GM21367 (cell line): ENCODE measurements at regions not wholly inside any gene's neighbourhood (a gene's known extent, or its start where the extent isn't known, plus 50 kb on each side); places are given as distances from the start of the nearest gene placed in this dataset.

ENCODE experiments used
- ATAC-seq: cut with Tn5 transposase; IDR thresholded peaks from one replicate; pipeline ENCODE4 v1.9.1; 2021; ENCODE audit not compliant: unreplicated experiment

DNA sequence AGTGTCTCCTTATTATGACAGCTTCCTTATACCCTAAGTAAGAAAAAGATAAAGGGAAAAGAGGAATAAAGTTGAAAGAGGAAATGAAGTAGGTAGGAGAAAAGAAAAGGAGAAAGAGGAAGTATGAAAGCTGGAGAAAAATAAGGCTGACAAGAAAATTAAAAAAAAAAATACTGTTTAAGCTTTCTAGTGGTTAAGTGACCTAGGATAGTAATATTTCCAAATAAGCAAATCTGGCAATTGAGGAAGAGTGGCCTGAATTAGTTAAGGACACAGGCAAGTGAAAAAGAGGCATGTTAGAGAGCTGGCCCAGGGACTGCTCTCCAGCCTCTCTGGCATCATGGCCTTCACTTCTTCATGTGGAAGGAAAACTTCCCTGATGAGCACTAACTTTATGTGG is 76.5 kb upstream of the ADGRF1 start:
- ATAC-seq: no peak

DNA sequence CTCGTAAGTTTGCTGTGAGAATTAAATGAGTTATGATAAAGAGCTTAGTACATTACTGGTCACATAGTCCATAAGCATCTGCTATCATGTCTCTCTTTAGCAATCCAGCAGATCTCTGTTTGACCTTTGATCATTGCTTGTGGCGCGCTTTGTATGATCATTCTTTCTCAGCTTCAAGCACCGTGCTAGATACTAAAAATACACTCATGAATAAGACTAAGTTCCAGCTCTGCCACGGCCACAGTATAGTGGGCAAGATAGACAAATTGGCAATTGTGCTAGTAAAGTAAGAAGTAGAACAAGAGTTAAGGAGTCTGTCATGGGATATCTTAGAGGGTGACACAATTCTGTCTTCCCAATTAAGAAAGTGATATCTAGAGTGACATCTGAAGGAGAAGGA is 75.2 kb upstream of the ADGRF1 start:
- no peak for ATAC-seq

GRCh38 chr6:47116606-47117005 is 74.5 kb upstream of the ADGRF1 start:
- ATAC-seq: no peak

DNA sequence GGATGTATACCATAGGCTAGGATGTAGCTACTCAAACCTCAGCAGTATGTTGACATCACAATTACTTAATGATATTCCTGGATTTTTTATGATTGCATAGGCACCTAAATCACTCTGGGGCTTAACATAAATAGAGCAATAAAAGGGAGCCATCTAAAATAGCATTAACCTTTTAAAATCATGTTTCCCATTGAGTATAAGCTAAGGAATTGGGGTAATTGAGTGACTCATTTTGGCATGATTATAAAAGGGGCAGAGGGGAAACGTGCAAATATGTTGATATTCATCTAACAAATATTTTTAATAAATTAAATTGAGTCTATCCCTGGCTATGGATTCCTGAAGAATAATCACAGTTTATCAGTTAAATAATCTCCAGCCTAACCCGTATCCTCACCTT is 74.0 kb upstream of the ADGRF1 start:
- ATAC-seq: no peak

GRCh38 chr6:47114460-47114859 is 72.3 kb upstream of the ADGRF1 start:
- no peak for ATAC-seq

GRCh38 chr6:47112317-47112716 is 70.2 kb upstream of the ADGRF1 start:
- ATAC-seq: no peak

DNA sequence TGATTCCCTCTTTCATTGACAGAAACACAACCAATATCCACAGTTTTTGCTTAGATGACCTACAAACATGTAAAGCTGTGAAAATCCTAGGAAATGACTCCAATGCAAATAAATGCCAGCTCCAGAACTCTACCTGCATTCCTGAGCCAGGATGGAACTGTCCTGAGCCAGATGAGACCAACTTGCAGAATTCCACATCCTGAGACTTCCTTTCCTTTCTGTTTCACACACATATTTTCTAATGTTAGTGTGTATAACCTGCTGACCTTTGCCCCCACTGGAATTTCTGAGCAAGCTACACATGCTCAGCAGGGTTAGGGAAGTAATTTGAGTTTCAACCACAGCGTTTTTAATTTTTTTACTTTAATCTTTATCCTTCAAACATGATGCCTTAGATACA is 69.6 kb upstream of the ADGRF1 start:
- ATAC-seq: no peak

- no peak for ATAC-seq
Observed at GRCh38 chr6:47109281-47109680, 67.1 kb upstream of the ADGRF1 start.

- no peak for ATAC-seq
Observed at GRCh38 chr6:47106721-47107197, 64.6 kb upstream of the ADGRF1 start.

- ATAC-seq: no peak
Observed at GRCh38 chr6:47106216-47106615, 64.1 kb upstream of the ADGRF1 start.

DNA sequence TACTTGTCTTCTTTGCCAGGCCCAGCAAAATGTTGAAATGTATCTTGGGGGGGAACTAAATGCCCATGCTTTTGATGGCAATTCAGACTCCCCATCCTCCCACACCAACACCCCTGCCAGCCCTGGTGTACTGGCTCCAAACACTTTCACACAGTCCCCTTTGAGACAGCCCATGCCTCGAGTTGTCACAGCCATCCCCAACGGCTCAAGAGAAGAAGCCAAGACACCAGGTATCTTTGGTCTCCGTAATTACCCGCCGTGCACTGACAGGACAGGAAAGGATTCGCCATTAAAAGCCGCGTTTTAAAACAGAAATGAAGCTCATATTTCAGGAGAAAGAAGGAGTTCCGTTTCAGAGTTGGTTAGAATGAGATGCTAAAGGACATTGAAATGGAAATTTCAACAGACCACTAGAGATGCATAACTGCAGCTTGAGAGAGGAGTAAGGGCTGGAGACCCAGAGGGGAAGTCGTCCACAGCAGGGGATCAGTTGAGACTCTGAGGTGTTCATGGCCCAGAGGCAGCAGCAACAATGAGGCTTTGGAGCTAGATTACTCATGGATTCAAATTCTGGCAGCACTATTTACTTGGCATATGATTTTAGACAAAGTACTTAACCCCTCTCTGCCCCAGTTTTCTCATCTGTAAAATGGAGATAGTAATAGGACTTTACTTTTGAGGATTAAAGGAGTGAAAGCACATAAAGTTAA is 63.5 kb upstream of the ADGRF1 start:
- ATAC-seq: no peak

DNA sequence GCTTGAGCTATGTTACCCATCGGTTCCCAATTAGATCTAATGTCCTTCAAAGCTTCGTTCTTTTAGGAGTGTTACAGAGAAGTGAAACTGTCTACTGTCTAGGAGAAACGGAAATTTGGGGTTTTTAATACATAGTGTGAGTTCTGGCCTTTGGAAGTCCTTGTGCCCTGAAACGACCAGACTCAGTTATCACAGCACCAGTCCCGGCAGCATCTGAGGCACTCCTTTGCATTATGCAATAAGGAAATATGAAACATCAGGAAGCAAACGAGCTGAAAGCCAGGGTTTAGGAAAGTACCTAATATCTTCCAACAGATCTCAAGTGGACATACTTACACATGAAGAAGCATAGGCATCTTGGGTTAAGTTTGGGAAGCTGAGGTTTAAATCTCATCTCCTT is 61.8 kb upstream of the ADGRF1 start:
- ATAC-seq: no peak

DNA sequence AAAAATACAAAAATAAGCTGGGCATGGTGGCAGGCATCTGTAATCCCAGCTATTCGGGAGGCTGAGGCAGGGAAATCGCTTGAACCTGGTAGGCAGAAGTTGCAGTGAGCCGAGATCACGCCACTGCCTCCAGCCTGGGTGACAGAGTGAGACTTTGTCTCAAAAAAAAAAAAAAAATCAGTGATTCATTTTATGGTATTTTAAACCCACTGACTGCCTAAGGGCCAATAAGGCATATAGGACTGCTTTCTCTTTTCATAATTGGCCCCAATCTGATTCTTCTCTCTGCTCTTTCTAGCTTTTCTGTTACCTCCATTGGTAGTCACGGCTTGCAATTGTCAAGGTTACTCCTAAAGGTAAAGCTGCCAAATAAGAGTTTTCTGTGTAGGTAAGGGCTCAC is 60.2 kb upstream of the ADGRF1 start:
- no peak for ATAC-seq

DNA sequence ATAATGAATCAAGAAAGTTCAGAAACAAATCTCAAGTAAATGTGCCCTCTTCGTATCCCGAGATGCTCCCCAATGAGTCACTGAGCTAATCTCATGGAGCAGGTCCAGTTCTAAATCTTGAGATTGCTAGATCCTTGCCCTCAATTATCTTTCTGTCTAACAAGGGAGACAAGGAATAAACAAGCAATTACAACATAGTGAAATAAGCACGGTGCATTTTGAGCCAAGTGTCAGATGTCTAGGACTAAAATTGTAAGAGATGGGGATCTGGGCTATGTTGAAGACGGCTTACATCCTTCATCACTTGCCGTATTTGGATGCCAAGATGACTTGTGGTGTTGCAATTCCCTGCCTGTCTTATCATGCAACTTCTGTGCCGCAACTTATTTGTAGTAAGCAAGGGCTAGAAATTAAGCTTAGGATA is 56.5 kb upstream of the ADGRF1 start:
- ATAC-seq: no peak

- ATAC-seq: peak; percentile 96
Observed at GRCh38 chr6:47097092-47097945, 55.2 kb upstream of the ADGRF1 start.

GRCh38 chr6:47096211-47096895 is 54.2 kb upstream of the ADGRF1 start:
- ATAC-seq: no peak

DNA sequence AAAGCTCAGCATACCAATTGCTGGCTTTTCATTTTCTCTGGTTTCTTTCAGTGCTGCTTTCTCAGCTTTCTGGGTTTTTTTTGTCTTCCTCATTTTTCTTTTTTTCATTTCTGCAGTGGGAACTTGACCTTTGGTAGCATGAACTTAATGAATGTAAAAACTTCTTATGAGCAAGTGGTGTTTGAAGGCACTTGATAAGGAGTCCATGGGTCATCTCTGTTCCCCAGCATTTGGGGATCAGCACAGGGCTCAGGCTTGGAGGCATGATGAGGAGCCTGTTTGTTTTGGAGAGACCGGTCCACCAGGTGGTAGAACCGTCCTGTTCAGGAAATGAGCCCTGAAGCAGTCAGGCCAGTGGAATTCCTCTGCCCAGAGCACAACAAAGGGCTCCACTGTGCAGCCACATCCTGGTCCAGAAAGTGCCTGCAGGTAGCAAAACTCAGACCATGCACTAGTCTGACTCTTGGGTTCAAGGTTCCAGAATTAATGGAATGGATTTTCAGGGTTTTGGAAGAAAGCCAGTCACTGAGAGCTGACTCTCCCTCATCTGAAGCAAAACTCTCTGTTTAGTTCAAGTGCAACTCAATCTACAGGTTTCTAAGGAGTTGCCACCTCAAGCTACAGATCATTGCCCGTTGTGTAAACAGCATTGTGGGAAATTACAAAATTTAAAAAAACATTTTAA is 52.3 kb upstream of the ADGRF1 start:
- no peak for ATAC-seq

DNA sequence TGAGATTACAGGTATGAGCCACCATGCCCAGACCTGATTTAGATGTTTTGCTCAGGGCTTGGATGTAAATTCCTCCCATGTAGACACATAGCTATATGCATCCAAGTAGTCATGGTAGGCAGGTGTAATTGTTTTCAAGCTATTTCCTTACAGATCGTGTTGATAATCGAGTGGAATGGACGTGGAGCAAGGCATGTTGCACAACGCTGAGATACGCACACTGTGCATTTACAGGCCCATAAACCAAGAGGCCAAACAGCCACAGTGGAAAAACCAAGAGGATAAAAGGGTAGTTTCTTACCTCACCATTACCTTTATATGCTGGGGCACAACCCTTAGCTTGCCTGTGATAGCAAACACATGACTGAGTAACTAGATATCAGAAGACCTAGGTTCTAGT is 51.0 kb upstream of the ADGRF1 start:
- no peak for ATAC-seq

DNA sequence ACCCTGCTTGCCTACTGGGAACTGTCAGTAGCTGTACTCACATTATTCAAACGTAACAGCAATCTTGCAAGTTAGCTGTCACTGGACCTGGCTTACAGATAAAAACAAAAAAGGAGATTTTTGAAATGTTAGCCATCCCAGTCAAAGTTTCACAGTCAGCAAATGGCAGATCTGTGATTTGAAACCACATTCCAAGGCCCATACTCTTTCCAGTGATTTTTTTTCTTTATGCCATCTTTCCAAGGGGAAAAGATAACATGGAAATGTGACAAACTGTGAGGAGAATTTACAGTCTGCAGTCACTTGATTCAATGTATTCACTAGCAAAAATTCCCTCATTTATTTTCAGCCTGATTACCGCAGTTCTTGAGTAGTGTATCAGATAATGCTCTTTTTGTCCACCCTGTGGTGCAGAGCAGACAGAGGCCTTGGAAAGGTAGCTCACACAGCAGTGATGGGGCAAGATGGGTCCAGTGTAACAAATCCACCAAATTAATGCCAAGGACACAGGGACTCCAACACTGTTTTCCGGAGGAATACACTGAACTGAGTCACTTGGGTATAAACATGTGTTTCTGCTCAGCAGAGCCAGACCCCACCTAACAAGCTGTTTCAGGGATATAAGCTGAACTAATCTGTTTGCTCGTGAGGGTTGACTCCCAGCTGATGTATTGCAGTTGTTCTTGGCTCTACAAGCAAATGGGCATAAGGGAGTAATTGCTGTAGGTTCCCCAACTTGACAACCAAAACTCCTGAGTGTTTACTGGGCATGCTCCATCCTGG is 49.9 kb upstream of the ADGRF1 start:
- ATAC-seq: no peak
